DOHH2 (cell line): ENCODE measurements at regions not wholly inside any gene's neighbourhood (a gene's known extent, or its start where the extent isn't known, plus 50 kb on each side); places are given as distances from the start of the nearest gene placed in this dataset.

ENCODE experiments used
- H3F3A ChIP-seq: fragments of 200-600 bp; sonication (generic), shearing (Covaris generic); 2 replicates; pipeline ENCODE4 v1.6.0; 2016; ENCODE audit warnings: antibody characterized with exemption, mild to moderate bottlenecking; ENCODE audit not compliant: control insufficient read depth, insufficient read depth
- H3K27ac ChIP-seq: fragments of 200-600 bp; sonication (generic); 2 replicates; pipeline ENCODE4 v1.5.1; 2014; ENCODE audit warnings: low read depth, mild to moderate bottlenecking, low read length, moderate library complexity
- H3K27me3 ChIP-seq: fragments of 200-600 bp; sonication (generic); 2 replicates; pipeline ENCODE4 v1.6.1; 2014; ENCODE audit warnings: mild to moderate bottlenecking, low read length, mixed read lengths; ENCODE audit not compliant: control insufficient read depth
- H3K36me3 ChIP-seq: fragments of 200-600 bp; sonication (generic); 2 replicates; pipeline ENCODE4 v1.6.1; 2014; ENCODE audit warnings: mild to moderate bottlenecking, low read length, moderate library complexity, mixed read lengths; ENCODE audit not compliant: control insufficient read depth
- H3K4me1 ChIP-seq: fragments of 200-600 bp; sonication (generic); 2 replicates; pipeline ENCODE4 v1.6.1; 2014; ENCODE audit warnings: mild to moderate bottlenecking, low read length, mixed read lengths; ENCODE audit not compliant: control insufficient read depth
- H3K4me2 ChIP-seq: fragments of 200-600 bp; sonication (generic); 2 replicates; pipeline ENCODE4 v1.6.0; 2014; ENCODE audit warnings: mild to moderate bottlenecking, low read length, moderate library complexity
- H3K4me3 ChIP-seq: fragments of 200-600 bp; sonication (generic); 2 replicates; pipeline ENCODE4 v1.5.1; 2014; ENCODE audit warnings: mild to moderate bottlenecking, low read length, mixed read lengths
- H3K79me2 ChIP-seq: fragments of 200-600 bp; sonication (generic); 2 replicates; pipeline ENCODE4 v1.6.1; 2014; ENCODE audit warnings: mild to moderate bottlenecking, low read length, mixed read lengths; ENCODE audit not compliant: control insufficient read depth
- H3K9me2 ChIP-seq: fragments of 200-600 bp; sonication (generic); replicated peaks from 2 replicates; pipeline ENCODE4 v1.6.1; 2014; ENCODE audit warnings: mild to moderate bottlenecking, low read length, mixed read lengths; ENCODE audit not compliant: control insufficient read depth
- H3K9me3 ChIP-seq: fragments of 200-600 bp; sonication (generic); 2 replicates; pipeline ENCODE4 v1.6.1; 2014; ENCODE audit warnings: antibody characterized with exemption, low read length, mixed read lengths; ENCODE audit not compliant: control insufficient read depth, insufficient read depth
- H4K20me1 ChIP-seq: fragments of 200-600 bp; sonication (generic); 2 replicates; pipeline ENCODE4 v1.6.0; 2014; ENCODE audit warnings: low read depth, mild to moderate bottlenecking, antibody characterized with exemption, low read length, moderate library complexity; ENCODE audit not compliant: control insufficient read depth, insufficient read depth
- EZH2phosphoT487 ChIP-seq: fragments of 200-600 bp; sonication (generic); IDR thresholded peaks from 2 replicates; pipeline ENCODE4 v1.6.1; 2017; ENCODE audit warnings: borderline replicate concordance, mild to moderate bottlenecking, antibody characterized with exemption, low read length, moderate library complexity, mixed read lengths
- TF ChIP-seq, protein P1 (sequence below): fragments of 200-600 bp; sonication (generic); IDR thresholded peaks from one replicate; pipeline ENCODE4 v1.5.1; 2014; ENCODE audit warnings: antibody characterized with exemption, mild to moderate bottlenecking, low read depth, low read length; ENCODE audit not compliant: poor library complexity, severe bottlenecking

- Histone ChIP-seq H3F3A (no peaks in the 10 kb centered on the region), H3K27ac (no peak overlapping the region), H3K4me1 (no peaks in the 10 kb centered on the region), H4K20me1 (no peaks in the 10 kb centered on the region), H3K9me2 (no peaks in the 10 kb centered on the region), H3K27me3 (no peaks in the 10 kb centered on the region), H3K36me3 (no peaks in the 10 kb centered on the region), H3K79me2 (no peaks in the 10 kb centered on the region), H3K4me3 (no peak overlapping the region), H3K9me3 (no peaks in the 10 kb centered on the region), H3K4me2 (no peak overlapping the region)
- no peak for TF ChIP-seq EZH2phosphoT487
- TF ChIP-seq, protein P1, sequence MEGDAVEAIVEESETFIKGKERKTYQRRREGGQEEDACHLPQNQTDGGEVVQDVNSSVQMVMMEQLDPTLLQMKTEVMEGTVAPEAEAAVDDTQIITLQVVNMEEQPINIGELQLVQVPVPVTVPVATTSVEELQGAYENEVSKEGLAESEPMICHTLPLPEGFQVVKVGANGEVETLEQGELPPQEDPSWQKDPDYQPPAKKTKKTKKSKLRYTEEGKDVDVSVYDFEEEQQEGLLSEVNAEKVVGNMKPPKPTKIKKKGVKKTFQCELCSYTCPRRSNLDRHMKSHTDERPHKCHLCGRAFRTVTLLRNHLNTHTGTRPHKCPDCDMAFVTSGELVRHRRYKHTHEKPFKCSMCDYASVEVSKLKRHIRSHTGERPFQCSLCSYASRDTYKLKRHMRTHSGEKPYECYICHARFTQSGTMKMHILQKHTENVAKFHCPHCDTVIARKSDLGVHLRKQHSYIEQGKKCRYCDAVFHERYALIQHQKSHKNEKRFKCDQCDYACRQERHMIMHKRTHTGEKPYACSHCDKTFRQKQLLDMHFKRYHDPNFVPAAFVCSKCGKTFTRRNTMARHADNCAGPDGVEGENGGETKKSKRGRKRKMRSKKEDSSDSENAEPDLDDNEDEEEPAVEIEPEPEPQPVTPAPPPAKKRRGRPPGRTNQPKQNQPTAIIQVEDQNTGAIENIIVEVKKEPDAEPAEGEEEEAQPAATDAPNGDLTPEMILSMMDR, result no peak
These were observed 192.6 kb upstream of the TWIST2 start for GRCh38 chr2:238655198-238655860.

GRCh38 chr2:238655974-238656722 is 191.7 kb upstream of the TWIST2 start:
- no peaks in the 10 kb centered on the region for H3F3A ChIP-seq

GRCh38 chr2:238657132-238658053 is 190.5 kb upstream of the TWIST2 start:
- TF ChIP-seq, protein P1, result no peak
- no peak for TF ChIP-seq EZH2phosphoT487
- Histone ChIP-seq H3K27ac (no peak overlapping the region), H4K20me1 (no peaks in the 10 kb centered on the region), H3K36me3 (no peaks in the 10 kb centered on the region), H3F3A (no peaks in the 10 kb centered on the region), H3K4me3 (no peak overlapping the region), H3K4me1 (no peaks in the 10 kb centered on the region), H3K4me2 (no peak overlapping the region), H3K79me2 (no peaks in the 10 kb centered on the region), H3K9me3 (no peaks in the 10 kb centered on the region), H3K9me2 (no peaks in the 10 kb centered on the region), H3K27me3 (no peaks in the 10 kb centered on the region)

More at GRCh38 chr2:238655974-238656722, 191.7 kb upstream of the TWIST2 start:
- H3K9me3 ChIP-seq, result no peaks in the 10 kb centered on the region
- no peaks in the 10 kb centered on the region for H3K4me1 ChIP-seq
- TF ChIP-seq, protein P1, result no peak
- no peak for TF ChIP-seq EZH2phosphoT487
- no peaks in the 10 kb centered on the region for H3K36me3 ChIP-seq
- no peaks in the 10 kb centered on the region for H3K9me2 ChIP-seq
- H3K4me2 ChIP-seq, result no peak overlapping the region
- no peaks in the 10 kb centered on the region for H4K20me1 ChIP-seq
- no peak overlapping the region for H3K4me3 ChIP-seq
- H3K27ac ChIP-seq, result no peak overlapping the region
- H3K27me3 ChIP-seq, result no peaks in the 10 kb centered on the region
- no peaks in the 10 kb centered on the region for H3K79me2 ChIP-seq
